ENCODE measurements at regions not wholly inside any gene's neighbourhood (a gene's known extent, or its start where the extent isn't known, plus 50 kb on each side); places are given as distances from the start of the nearest gene placed in this dataset.

GRCh38 chr2:43018179-43019024 lies 208.0 kb downstream of the ZFP36L2 start:
- Histone ChIP-seq H3K36me3 (no peaks in the 10 kb centered on the region), H3K4me3 (no peak overlapping the region), H3K27me3 (no peaks in the 10 kb centered on the region), H3K4me1 (peaks cover 0 to 6% of the 10 kb centered on the region in 2 donors), H3K9me3 (no peaks in the 10 kb centered on the region), H3K27ac (peak overlapping the region; percentile 51 to 67 (median 60))
- in situ Hi-C loops (cut with MboI; ENCODE audit: low sequenced_read_pairs in 4 of 4) = no loop called here
- TF ChIP-seq POLR2A (IDR thresholded peaks at IDR 0.05) = no peak
- TF ChIP-seq, protein P1, sequence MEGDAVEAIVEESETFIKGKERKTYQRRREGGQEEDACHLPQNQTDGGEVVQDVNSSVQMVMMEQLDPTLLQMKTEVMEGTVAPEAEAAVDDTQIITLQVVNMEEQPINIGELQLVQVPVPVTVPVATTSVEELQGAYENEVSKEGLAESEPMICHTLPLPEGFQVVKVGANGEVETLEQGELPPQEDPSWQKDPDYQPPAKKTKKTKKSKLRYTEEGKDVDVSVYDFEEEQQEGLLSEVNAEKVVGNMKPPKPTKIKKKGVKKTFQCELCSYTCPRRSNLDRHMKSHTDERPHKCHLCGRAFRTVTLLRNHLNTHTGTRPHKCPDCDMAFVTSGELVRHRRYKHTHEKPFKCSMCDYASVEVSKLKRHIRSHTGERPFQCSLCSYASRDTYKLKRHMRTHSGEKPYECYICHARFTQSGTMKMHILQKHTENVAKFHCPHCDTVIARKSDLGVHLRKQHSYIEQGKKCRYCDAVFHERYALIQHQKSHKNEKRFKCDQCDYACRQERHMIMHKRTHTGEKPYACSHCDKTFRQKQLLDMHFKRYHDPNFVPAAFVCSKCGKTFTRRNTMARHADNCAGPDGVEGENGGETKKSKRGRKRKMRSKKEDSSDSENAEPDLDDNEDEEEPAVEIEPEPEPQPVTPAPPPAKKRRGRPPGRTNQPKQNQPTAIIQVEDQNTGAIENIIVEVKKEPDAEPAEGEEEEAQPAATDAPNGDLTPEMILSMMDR (IDR thresholded peaks at IDR 0.05 in 4 of 5, conservative IDR thresholded peaks at IDR 0.05 in 1 of 5) = no peak
- intact Hi-C loops (cut with DNase I; ENCODE audit: low total_unique reads) = loop anchor here (2.0 kb wide), 1 partner anchor 44 kb away; no protein-coding TSS in a partner anchor
- DNase-seq = peak; percentile 70 to 89
- peak; percentile 80 to 92 for ATAC-seq

DNA sequence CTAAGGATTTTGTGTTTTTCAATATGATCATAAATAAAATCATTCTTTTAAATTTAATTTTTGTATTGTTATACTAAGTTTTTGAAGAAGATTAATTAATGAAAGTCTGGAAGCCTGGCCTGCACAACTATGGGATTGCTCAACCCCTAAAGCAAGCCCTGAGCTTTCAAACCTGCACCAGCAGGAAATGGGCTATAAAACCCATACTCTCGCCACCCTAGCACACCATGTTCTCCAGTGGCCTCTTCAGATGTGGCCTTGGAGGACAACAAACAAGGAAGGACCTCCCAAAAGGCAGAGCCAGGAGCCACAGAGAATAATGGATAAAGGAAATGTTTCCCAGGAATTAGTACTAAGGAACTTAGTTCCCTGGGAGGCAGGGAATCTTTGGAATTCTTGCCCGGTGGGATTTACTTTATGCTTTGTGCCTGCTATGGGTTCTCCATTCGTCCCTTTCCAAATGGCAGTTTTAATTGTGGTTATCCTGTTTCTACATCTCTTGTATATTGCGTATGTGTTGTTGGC lies 212.5 kb downstream of the ZFP36L2 start:
- no peak overlapping the region for H3K27ac ChIP-seq
- intact Hi-C loops (cut with DNase I; ENCODE audit: low total_unique reads) = no loop called here
- ATAC-seq (no peak), DNase-seq (no peak)
- peaks cover 0 to 6% of the 10 kb centered on the region in 2 donors for H3K4me1 ChIP-seq
- no peaks in the 10 kb centered on the region for H3K9me3 ChIP-seq
- TF ChIP-seq, protein P1 (IDR thresholded peaks at IDR 0.05 in 4 of 5, conservative IDR thresholded peaks at IDR 0.05 in 1 of 5) = no peak
- no peak for TF ChIP-seq POLR2A (IDR thresholded peaks at IDR 0.05)
- no peak overlapping the region for H3K4me3 ChIP-seq
- in situ Hi-C loops (cut with MboI; ENCODE audit: low sequenced_read_pairs in 4 of 4) = no loop called here
- no peaks in the 10 kb centered on the region for H3K36me3 ChIP-seq
- H3K27me3 ChIP-seq = no peaks in the 10 kb centered on the region

- Histone ChIP-seq H3K4me1 (no peaks in the 10 kb centered on the region), H3K27me3 (no peaks in the 10 kb centered on the region), H3K4me3 (no peak overlapping the region), H3K27ac (no peak overlapping the region), H3K9me3 (no peaks in the 10 kb centered on the region), H3K36me3 (no peaks in the 10 kb centered on the region)
- no peak for DNase-seq
- in situ Hi-C loops (cut with MboI; ENCODE audit: low sequenced_read_pairs in 4 of 4) (no loop called here), intact Hi-C loops (cut with DNase I; ENCODE audit: low total_unique reads) (no loop called here)
- no peak for TF ChIP-seq POLR2A (IDR thresholded peaks at IDR 0.05)
- TF ChIP-seq, protein P1 (IDR thresholded peaks at IDR 0.05 in 4 of 5, conservative IDR thresholded peaks at IDR 0.05 in 1 of 5) = no peak
- ATAC-seq = no peak
These were observed 213.4 kb downstream of the ZFP36L2 start for GRCh38 chr2:43012966-43013365.

DNA sequence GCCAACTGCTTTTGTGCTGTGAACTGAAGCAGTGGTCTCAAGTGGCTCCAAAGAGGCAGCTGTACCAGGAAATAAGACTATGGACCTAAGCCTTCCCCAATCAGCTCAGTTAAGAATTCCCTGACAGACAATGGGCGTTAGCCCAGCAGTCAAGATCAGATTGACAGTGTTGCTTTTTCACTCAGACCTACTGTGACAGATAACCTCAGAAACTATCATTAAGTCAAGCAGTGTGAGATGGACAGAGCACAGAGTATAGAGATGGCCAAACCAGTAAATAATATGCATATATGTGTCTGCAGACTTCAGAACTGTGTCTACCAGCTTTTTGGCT lies 215.3 kb downstream of the ZFP36L2 start:
- in situ Hi-C loops (cut with MboI; ENCODE audit: low sequenced_read_pairs in 4 of 4) = no loop called here
- H3K36me3 ChIP-seq = no peaks in the 10 kb centered on the region
- no peaks in the 10 kb centered on the region for H3K4me1 ChIP-seq
- no peak for TF ChIP-seq POLR2A (IDR thresholded peaks at IDR 0.05)
- TF ChIP-seq, protein P1 (IDR thresholded peaks at IDR 0.05 in 4 of 5, conservative IDR thresholded peaks at IDR 0.05 in 1 of 5) = no peak
- intact Hi-C loops (cut with DNase I; ENCODE audit: low total_unique reads) = no loop called here
- no peak overlapping the region for H3K27ac ChIP-seq
- H3K27me3 ChIP-seq = no peaks in the 10 kb centered on the region
- DNase-seq (no peak), ATAC-seq (no peak)
- no peak overlapping the region for H3K4me3 ChIP-seq
- no peaks in the 10 kb centered on the region for H3K9me3 ChIP-seq

All from gastrocnemius medialis (tissue), 4 donors.